Umbilical cord (tissue), 1 donor: ENCODE measurements at regions not wholly inside any gene's neighbourhood (a gene's known extent, or its start where the extent isn't known, plus 50 kb on each side); places are given as distances from the start of the nearest gene placed in this dataset.

Experiments
- DNase-seq: peaks from one replicate; pipeline ENCODE4 v3.0.0-alpha.2; 2015; ENCODE audit warnings: low spot score

- DNase-seq: no peak
Observed at GRCh38 chr5:136811086-136811485, 445.7 kb upstream of the TRPC7 start.

- no peak for DNase-seq
Observed at GRCh38 chr5:136810261-136810801, 445.0 kb upstream of the TRPC7 start.

GRCh38 chr5:136809382-136809781, 444.0 kb upstream of the TRPC7 start:
- DNase-seq: no peak

GRCh38 chr5:136808756-136809155, 443.4 kb upstream of the TRPC7 start:
- DNase-seq: no peak

GRCh38 chr5:136805466-136805865, 440.1 kb upstream of the TRPC7 start:
- no peak for DNase-seq

- DNase-seq: peak; percentile 54
Observed at GRCh38 chr5:136802383-136802782, 437.0 kb upstream of the TRPC7 start.

- DNase-seq: no peak
Observed at GRCh38 chr5:136799806-136800372, 434.5 kb upstream of the TRPC7 start.

GRCh38 chr5:136793300-136793699, 428.0 kb upstream of the TRPC7 start:
- DNase-seq: no peak

GRCh38 chr5:136781464-136781863, 416.1 kb upstream of the TRPC7 start:
- peak; percentile 73 for DNase-seq

GRCh38 chr5:136780518-136780917, 415.2 kb upstream of the TRPC7 start:
- peak; percentile 52 for DNase-seq

GRCh38 chr5:136776022-136776927, 410.9 kb upstream of the TRPC7 start:
- peak; percentile 79 for DNase-seq

GRCh38 chr5:136772491-136772890, 407.1 kb upstream of the TRPC7 start:
- DNase-seq: no peak

- peak; percentile 90 for DNase-seq
Observed at GRCh38 chr5:136769900-136770684, 404.7 kb upstream of the TRPC7 start.

- no peak for DNase-seq
Observed at GRCh38 chr5:136769093-136769492, 403.7 kb upstream of the TRPC7 start.

GRCh38 chr5:136768457-136768856, 403.1 kb upstream of the TRPC7 start:
- no peak for DNase-seq

- DNase-seq: peak; percentile 18
Observed at GRCh38 chr5:136766456-136766855, 401.1 kb upstream of the TRPC7 start.

GRCh38 chr5:136764601-136765000, 399.3 kb upstream of the TRPC7 start:
- DNase-seq: no peak

- DNase-seq: no peak
Observed at GRCh38 chr5:136763548-136763947, 398.2 kb upstream of the TRPC7 start.

- DNase-seq: no peak
Observed at GRCh38 chr5:136754216-136754615, 388.9 kb upstream of the TRPC7 start.

- DNase-seq: peak; percentile 38
Observed at GRCh38 chr5:136750224-136750862, 385.0 kb upstream of the TRPC7 start.

- DNase-seq: no peak
Observed at GRCh38 chr5:136749016-136749415, 383.7 kb upstream of the TRPC7 start.

GRCh38 chr5:136743052-136743451, 377.7 kb upstream of the TRPC7 start:
- DNase-seq: no peak
